Heart right ventricle (tissue), 16 donors: ENCODE measurements at regions not wholly inside any gene's neighbourhood (a gene's known extent, or its start where the extent isn't known, plus 50 kb on each side); places are given as distances from the start of the nearest gene placed in this dataset.

ENCODE experiments used
- ATAC-seq, 8 donors: fragments of 200-7000 bp; cut with Tn5 transposase; one replicate each; pipeline ENCODE4 v1.9.1; 2020; ENCODE audit warnings: mild to moderate bottlenecking in 8 of 8, moderate library complexity in 8 of 8, moderate number of reproducible peaks in 1 of 8
- DNase-seq, 2 donors: peaks; one replicate each; pipeline ENCODE4 v3.0.0-alpha.2; 2020
- H3K27ac ChIP-seq, 10 donors: fragments of 200-600 bp; sonication (generic) in 2 of 10; one replicate each; pipeline versions ENCODE4 v1.5.0 to v1.8.0; 2020 to 2022; ENCODE audit warnings: mild to moderate bottlenecking in 3 of 10
- H3K27me3 ChIP-seq, 7 donors: fragments of 200-600 bp; one replicate each; pipeline ENCODE4 v1.8.0; 2021 to 2022; ENCODE audit warnings: mild to moderate bottlenecking in 2 of 7
- H3K36me3 ChIP-seq, 9 donors: fragments of 200-600 bp; sonication (generic) in 1 of 9; one replicate each; pipeline versions ENCODE4 v1.5.0 to v1.8.0; 2020 to 2022; ENCODE audit warnings: mild to moderate bottlenecking in 2 of 9
- H3K4me1 ChIP-seq, 9 donors: fragments of 200-600 bp; sonication (generic) in 1 of 9; one replicate each; pipeline versions ENCODE4 v1.5.0 to v1.8.0; 2020 to 2022; ENCODE audit warnings: mild to moderate bottlenecking in 4 of 9
- H3K4me3 ChIP-seq, 10 donors: fragments of 200-600 bp; sonication (generic) in 2 of 10; one replicate each; pipeline versions ENCODE4 v1.5.0 to v1.8.0; 2020 to 2022; ENCODE audit warnings: mild to moderate bottlenecking in 7 of 10, moderate library complexity in 2 of 10
- H3K9me3 ChIP-seq, 11 donors: fragments of 200-600 bp in 10 of 11; sonication (generic) in 2 of 11; one replicate each; pipeline versions ENCODE4 v1.5.0 to v1.8.0; 2013 to 2022; ENCODE audit warnings: mild to moderate bottlenecking in 2 of 11, control low read depth in 1 of 11, moderate library complexity in 1 of 11
- CTCF ChIP-seq, 9 donors: fragments of 200-600 bp; sonication (generic) in 2 of 9; IDR thresholded peaks; one replicate each; pipeline versions ENCODE4 v1.5.0 to v1.8.0; 2021 to 2022; ENCODE audit warnings: antibody characterized with exemption in 9 of 9, mild to moderate bottlenecking in 5 of 9, moderate library complexity in 1 of 9
- WGBS, 2 donors: extraction: QIAGEN DNeasy Blood & Tissue Kit; methylation state at CpG; one replicate each; pipeline ENCODE4 v1.1.7; 2013; ENCODE audit warnings: inconsistent platforms in 1 of 2; 5-methylcytosine and 5-hydroxymethylcytosine counted together
- intact Hi-C, 10 donors: fragments of 100-400 bp; cut with DNase I; formaldehyde crosslinking; loops; one replicate each; pipeline versions ENCODE4 v1.11.1 to v1.14.2; 2022
- donor health status: Arrhythmogenic right ventricular cardiomyopathy.
- donor health status: ischemic (EF 13 %, LVEDD 7.1; RV severe dilation, severe dysfunction).
- donor health status: healthy with polysubstance abuse.
- donor health status: DM: no; HTN: yes; CAD: no.
- donor health status: DM: no; HTN: no; CAD: no.
- donor health status: ischemic (EF 25% LVEDD 6.9; RV normal size, moderate dysfunction).
- donor health status: ischemic (EF 25% LVEDD 5.7; RV mildly dilated, moderate dysfunction).
- donor health status: healthy.
- donor health status: DM: yes; HTN: yes; CAD: no.
- donor health status: Ischemic cardiomyopathy.
- donor health status: ischemic (EF 35%, LVEDD 5.7; RV mildly dilated, moderate dysfunction).
- donor health status: nonischemic (EF 11% LVEDD 7.7; RV severe dilation, severe dysfunction).
- donor health status: DM: yes; HTN: yes; CAD: no.
- donor health status: PGD.
- donor health status: ischemic (EF 29% LVEDD 5.4; RV normal size, mild dysfunction).
- donor health status: nonischemic (EF 23%, LVEDD 6.1; RV moderate dilation, normal function).

DNA sequence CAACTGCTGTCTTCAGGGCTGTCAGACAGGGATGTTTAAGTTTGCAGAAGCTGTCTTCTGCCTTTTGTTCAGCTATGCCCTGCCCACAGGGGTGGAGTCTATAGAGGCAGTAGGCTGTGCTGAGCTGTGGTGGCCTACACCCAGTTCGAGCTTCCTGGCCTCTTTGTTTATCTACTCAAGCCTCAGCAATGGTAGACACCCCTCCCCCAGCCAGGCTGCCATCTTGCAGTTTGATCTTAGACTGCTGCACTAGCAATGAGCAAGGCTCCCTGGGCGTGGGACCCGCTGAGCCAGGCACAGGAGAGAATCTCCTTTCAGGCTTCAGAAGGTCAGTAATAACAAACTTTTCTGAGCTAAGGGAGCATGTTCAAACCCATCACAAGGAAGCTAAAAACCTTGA lies 545.3 kb downstream of the TLE4 start:
- WGBS, 2 donors: 53 to 74% methylated on average over 3 of the region's 3 CpGs

DNA sequence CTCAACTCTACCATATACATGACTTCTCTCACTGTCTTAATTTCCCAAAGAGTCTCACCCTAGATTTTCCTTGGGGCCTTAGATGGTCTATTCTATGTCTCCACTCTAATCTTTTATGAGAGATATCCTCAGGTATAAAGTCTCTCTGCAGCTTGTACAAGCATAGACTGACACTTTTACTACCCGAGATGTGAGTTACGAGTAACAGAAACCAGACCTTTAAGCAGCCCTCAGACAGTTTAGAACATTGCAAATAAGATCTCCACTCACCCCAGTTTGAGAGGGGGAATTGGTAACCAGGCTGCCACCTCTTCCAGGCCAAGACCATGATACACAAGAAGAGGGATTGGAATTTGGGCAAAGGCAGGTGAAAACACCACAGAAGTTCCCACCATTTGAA lies 542.5 kb downstream of the TLE4 start:
- Histone ChIP-seq H3K9me3 (peaks cover 0 to 10% (median 0%) of the 10 kb centered on the region in 11 donors), H3K4me3 (no peak overlapping the region), H3K27ac (no peak overlapping the region), H3K36me3 (no peaks in the 10 kb centered on the region), H3K27me3 (no peaks in the 10 kb centered on the region), H3K4me1 (no peaks in the 10 kb centered on the region)
- no peak for TF ChIP-seq CTCF (IDR thresholded peaks at IDR 0.05)
- WGBS, 2 donors: 45 to 64% methylated on average over 2 of the region's 2 CpGs
- ATAC-seq (no peak), DNase-seq (no peak)
- intact Hi-C loops: no loop called here

More for the DNA sequence above, 545.3 kb downstream of the TLE4 start:
- ATAC-seq (no peak), DNase-seq (no peak)
- peaks cover 0 to 10% (median 3%) of the 10 kb centered on the region in 11 donors for H3K9me3 ChIP-seq
- TF ChIP-seq CTCF (IDR thresholded peaks at IDR 0.05): no peak
- intact Hi-C loops: no loop called here
- H3K36me3 ChIP-seq: no peaks in the 10 kb centered on the region
- no peaks in the 10 kb centered on the region for H3K4me1 ChIP-seq
- H3K27ac ChIP-seq: no peak overlapping the region
- H3K27me3 ChIP-seq: no peaks in the 10 kb centered on the region
- H3K4me3 ChIP-seq: no peak overlapping the region

DNA sequence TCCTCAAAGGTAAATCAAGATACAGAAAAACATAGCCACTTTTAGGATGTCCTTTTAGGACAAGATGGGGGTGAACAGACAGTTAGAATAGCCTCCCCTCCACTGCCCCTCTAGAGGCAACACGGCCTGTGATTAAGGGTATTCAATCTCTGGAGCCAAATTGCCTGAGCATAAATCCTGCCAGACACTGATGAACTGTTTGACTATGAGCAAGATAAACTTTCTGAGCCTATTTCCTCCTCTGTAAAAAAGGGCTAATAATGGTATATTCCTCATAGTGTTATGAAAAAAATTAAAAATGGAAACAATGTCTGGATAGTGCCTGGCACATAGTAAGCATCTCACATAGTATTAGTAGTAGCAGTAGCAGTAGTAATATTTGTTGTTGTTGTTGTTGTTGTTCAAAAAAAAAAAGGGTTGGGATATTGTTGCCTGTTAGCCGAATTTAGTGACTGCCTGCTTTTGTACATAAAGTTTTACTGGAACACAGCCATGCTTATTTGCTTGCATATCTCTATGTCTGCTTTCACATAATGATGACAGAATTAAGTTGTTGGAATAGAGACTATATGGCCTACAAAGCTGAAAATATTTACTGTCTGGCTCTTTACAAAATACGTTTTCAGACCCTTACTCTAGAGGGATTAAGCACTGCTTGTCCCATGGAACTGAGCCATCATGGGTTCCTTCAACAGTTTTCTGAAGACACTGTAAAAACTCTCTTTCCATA lies 536.3 kb downstream of the TLE4 start:
- intact Hi-C loops: no loop called here
- WGBS, 2 donors: 44 to 70% methylated on average over 3 of the region's 3 CpGs
- no peak for TF ChIP-seq CTCF (IDR thresholded peaks at IDR 0.05)

DNA sequence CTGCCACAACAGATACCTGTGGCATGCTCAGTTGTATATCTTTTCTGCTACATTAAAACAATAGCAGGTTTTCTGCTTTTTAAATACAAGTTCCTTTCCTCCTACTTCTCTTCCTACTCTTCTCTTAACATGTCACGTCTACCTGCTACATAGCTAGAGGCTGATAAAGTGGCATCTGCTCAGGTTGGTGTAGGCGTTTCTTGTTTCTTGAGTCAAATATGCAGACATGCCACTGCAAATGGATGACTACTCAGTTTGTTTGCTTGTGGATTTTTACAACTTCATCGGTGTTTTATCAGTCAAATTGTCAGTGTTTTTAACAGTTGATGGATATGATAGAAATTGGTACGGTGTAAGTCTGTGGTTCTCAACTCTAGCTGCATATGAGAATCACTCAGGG lies 525.7 kb downstream of the TLE4 start:
- H3K4me1 ChIP-seq: no peaks in the 10 kb centered on the region
- ATAC-seq (no peak), DNase-seq (no peak)
- no peaks in the 10 kb centered on the region for H3K36me3 ChIP-seq
- H3K27ac ChIP-seq: no peak overlapping the region
- intact Hi-C loops: no loop called here
- H3K27me3 ChIP-seq: no peaks in the 10 kb centered on the region
- H3K9me3 ChIP-seq: peaks cover 0 to 8% (median 0%) of the 10 kb centered on the region in 11 donors
- no peak for TF ChIP-seq CTCF (IDR thresholded peaks at IDR 0.05)
- H3K4me3 ChIP-seq: no peak overlapping the region
- WGBS, 2 donors: 87 to 90% methylated on average over 4 of the region's 4 CpGs

More for the DNA sequence above, 536.3 kb downstream of the TLE4 start:
- ATAC-seq (no peak), DNase-seq (no peak)
- Histone ChIP-seq H3K36me3 (no peaks in the 10 kb centered on the region), H3K4me3 (no peak overlapping the region), H3K4me1 (no peaks in the 10 kb centered on the region), H3K9me3 (peaks cover 0 to 4% (median 0%) of the 10 kb centered on the region in 11 donors), H3K27me3 (no peaks in the 10 kb centered on the region), H3K27ac (no peak overlapping the region)
